ENCODE measurements at regions not wholly inside any gene's neighbourhood (a gene's known extent, or its start where the extent isn't known, plus 50 kb on each side); places are given as distances from the start of the nearest gene placed in this dataset.

GRCh38 chr18:67583621-67584020 lies 67.1 kb upstream of the DSEL start:
- no peak for TF ChIP-seq CTCF (conservative IDR thresholded peaks at IDR 0.05 in 1 of 2, IDR thresholded peaks at IDR 0.05 in 1 of 2; ENCODE audit: low read depth in 1 of 2, low read length in 2 of 2)
- no peak for TF ChIP-seq EZH2 (IDR thresholded peaks at IDR 0.05; ENCODE audit: low read length, missing control alignments)
